Gastroesophageal sphincter (tissue), 3 donors: ENCODE measurements at regions not wholly inside any gene's neighbourhood (a gene's known extent, or its start where the extent isn't known, plus 50 kb on each side); places are given as distances from the start of the nearest gene placed in this dataset.

Experiments
- CTCF ChIP-seq, 4 experiments: fragments of 200-600 bp in 2 of 4; fragments of 450-650 bp in 2 of 4; sonication (generic) in 1 of 4; IDR thresholded peaks; one replicate each; pipeline ENCODE4 v1.5.1; 2017 to 2019; ENCODE audit warnings: antibody characterized with exemption in 4 of 4, mild to moderate bottlenecking in 2 of 4, moderate library complexity in 2 of 4
- EP300 ChIP-seq: sonication (generic); formaldehyde crosslinking; IDR thresholded peaks from one replicate; pipeline ENCODE4 v1.6.1; 2017; ENCODE audit warnings: antibody characterized with exemption, mild to moderate bottlenecking

- TF ChIP-seq CTCF (IDR thresholded peaks at IDR 0.05), result no peak
- TF ChIP-seq EP300, result no peak
Measured at GRCh38 chr12:3376779-3377455, 114.1 kb upstream of the PRMT8 start.
